Nephron (organoid): ENCODE measurements at regions not wholly inside any gene's neighbourhood (a gene's known extent, or its start where the extent isn't known, plus 50 kb on each side); places are given as distances from the start of the nearest gene placed in this dataset.

Experiments
- H3K27ac Mint-ChIP-seq, 3 experiments: 2 replicates each; pipeline ENCODE4 v1.8.0; 2020; ENCODE audit warnings: mixed read lengths in 3 of 3, mild to moderate bottlenecking in 2 of 3, moderate library complexity in 1 of 3
- H3K27me3 Mint-ChIP-seq: 2 replicates; pipeline ENCODE4 v1.8.0; 2021; ENCODE audit warnings: low read depth, mild to moderate bottlenecking, moderate library complexity, mixed read lengths
- H3K36me3 Mint-ChIP-seq: 2 replicates; pipeline ENCODE4 v1.8.0; 2020; ENCODE audit warnings: low read depth, mixed read lengths
- H3K4me1 Mint-ChIP-seq: 2 replicates; pipeline ENCODE4 v1.8.0; 2020; ENCODE audit warnings: mixed read lengths
- H3K4me3 Mint-ChIP-seq, 3 experiments: 2 replicates each; pipeline ENCODE4 v1.8.0; 2020; ENCODE audit warnings: mild to moderate bottlenecking in 3 of 3, mixed read lengths in 3 of 3, moderate library complexity in 2 of 3
- H3K9me3 Mint-ChIP-seq: 2 replicates; pipeline ENCODE4 v1.8.0; 2020; ENCODE audit warnings: mixed read lengths
- TF ChIP-seq, protein P1 (sequence below), 3 experiments: fragments of 200-600 bp; sonication (generic); IDR thresholded peaks; one replicate each; pipeline ENCODE4 v1.5.0; 2021; ENCODE audit warnings: antibody characterized with exemption in 3 of 3; ENCODE audit not compliant: unreplicated experiment in 3 of 3

DNA sequence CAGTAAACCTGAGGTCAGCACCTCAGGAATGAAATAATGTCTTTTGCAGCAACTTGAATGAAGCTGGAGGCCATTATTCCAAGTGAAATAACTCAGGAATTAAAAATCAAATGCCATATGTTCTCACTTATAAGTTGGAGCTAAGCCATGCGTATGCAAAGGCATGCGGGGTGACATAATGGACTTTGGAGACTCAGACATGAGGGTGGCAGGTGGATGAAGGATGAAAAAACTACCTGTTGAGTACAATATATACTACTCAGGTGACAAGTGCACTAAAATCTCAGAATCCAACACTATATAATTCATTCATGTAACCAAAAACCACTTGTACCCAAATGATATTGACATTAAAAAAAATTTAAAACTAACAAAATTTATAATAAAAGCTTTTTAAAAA lies 1416.9 kb downstream of the UQCRFS1 start:
- Mint-ChIP-seq H3K36me3 (peaks cover 29% of the 10 kb centered on the region), H3K27me3 (no peaks in the 10 kb centered on the region), H3K4me3 (peak overlapping the region; percentile 62 to 73 (median 66)), H3K9me3 (no peaks in the 10 kb centered on the region), H3K27ac (no peak overlapping the region), H3K4me1 (peaks cover 20% of the 10 kb centered on the region)
- TF ChIP-seq, protein P1, sequence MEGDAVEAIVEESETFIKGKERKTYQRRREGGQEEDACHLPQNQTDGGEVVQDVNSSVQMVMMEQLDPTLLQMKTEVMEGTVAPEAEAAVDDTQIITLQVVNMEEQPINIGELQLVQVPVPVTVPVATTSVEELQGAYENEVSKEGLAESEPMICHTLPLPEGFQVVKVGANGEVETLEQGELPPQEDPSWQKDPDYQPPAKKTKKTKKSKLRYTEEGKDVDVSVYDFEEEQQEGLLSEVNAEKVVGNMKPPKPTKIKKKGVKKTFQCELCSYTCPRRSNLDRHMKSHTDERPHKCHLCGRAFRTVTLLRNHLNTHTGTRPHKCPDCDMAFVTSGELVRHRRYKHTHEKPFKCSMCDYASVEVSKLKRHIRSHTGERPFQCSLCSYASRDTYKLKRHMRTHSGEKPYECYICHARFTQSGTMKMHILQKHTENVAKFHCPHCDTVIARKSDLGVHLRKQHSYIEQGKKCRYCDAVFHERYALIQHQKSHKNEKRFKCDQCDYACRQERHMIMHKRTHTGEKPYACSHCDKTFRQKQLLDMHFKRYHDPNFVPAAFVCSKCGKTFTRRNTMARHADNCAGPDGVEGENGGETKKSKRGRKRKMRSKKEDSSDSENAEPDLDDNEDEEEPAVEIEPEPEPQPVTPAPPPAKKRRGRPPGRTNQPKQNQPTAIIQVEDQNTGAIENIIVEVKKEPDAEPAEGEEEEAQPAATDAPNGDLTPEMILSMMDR (IDR thresholded peaks at IDR 0.05; ENCODE audit: unreplicated experiment in 3 of 3) = no peak

DNA sequence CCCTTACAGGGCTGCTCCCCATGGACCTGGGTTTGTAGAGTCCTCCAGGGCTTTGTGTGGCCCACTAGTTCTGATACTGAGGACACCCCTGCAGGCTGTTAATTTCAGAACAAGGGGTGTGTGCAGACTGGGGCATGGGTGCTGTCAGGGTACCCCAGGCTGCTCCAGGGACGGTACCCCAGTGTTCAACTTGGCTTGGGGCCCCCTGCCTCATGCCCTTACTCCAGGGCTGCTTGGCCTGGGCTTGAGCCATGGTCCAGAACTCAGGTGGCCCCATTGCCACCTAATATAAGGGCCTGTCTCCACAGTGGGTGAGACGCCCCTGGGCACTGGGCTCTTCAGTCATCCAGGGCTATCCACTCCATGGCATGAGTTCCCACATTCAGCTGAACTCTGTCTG lies 1417.6 kb downstream of the UQCRFS1 start:
- Mint-ChIP-seq H3K27ac (no peak overlapping the region), H3K4me1 (peaks cover 20% of the 10 kb centered on the region), H3K36me3 (peaks cover 29% of the 10 kb centered on the region), H3K4me3 (peak overlapping the region; percentile 62 to 73 (median 66)), H3K9me3 (peaks cover 4% of the 10 kb centered on the region), H3K27me3 (no peaks in the 10 kb centered on the region)
- TF ChIP-seq, protein P1 (IDR thresholded peaks at IDR 0.05; ENCODE audit: unreplicated experiment in 3 of 3) = no peak

GRCh38 chr19:27794494-27795042 lies 1418.4 kb downstream of the UQCRFS1 start:
- Mint-ChIP-seq H3K4me1 (peaks cover 20% of the 10 kb centered on the region), H3K27me3 (no peaks in the 10 kb centered on the region), H3K9me3 (peaks cover 4% of the 10 kb centered on the region), H3K27ac (peak overlapping the region in 1 of 3 experiments; percentile 90), H3K36me3 (peaks cover 26% of the 10 kb centered on the region), H3K4me3 (peak overlapping the region; percentile 92 to 95 (median 93))
- TF ChIP-seq, protein P1 (IDR thresholded peaks at IDR 0.05; ENCODE audit: unreplicated experiment in 3 of 3) = no peak

DNA sequence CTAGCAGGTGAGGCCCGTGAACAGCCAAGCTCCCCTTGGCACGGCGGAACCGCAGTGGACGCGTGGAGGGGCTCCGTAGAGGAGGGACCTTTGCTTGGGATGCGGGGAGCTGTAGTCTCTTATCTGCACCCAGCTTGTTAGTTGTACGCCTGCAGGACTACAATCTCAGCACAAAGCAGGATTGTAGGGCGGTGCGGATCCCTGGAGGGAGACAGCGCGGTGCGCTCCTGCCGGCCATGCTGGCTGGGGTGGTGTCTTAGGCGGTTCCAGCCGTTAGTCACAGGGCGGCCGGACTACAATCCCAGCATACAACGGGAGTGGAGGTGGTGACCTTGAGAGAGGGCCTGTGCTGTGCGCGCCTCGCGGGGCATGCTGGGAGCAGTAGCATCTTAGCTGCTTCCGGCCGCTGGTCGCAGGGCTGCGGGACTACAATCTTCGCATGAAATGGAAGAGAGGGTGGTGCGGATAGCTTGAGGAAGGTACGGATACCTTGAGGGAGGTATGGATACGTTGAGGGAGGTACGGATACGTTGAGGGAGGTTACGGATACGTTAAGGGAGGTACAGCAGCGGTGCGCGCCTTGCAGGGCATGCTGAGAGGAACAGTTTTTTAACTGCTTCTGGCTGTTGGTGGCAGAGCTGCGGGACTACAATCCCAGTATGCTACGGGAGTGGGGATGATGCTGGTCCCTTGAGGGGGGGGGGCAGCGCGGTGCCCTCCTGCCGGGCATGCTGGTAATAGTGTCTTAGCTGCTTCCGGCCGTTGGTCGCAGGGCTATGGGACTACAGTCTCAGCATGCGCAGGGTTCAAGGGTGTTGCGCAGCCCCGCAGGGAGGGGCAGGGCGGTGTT lies 1419.1 kb downstream of the UQCRFS1 start:
- H3K36me3 Mint-ChIP-seq = peaks cover 24% of the 10 kb centered on the region
- no peaks in the 10 kb centered on the region for H3K27me3 Mint-ChIP-seq
- peak overlapping the region; percentile 65 to 90 (median 77) for H3K27ac Mint-ChIP-seq
- TF ChIP-seq, protein P1 (IDR thresholded peaks at IDR 0.05; ENCODE audit: unreplicated experiment in 3 of 3) = no peak
- peaks cover 20% of the 10 kb centered on the region for H3K4me1 Mint-ChIP-seq
- peaks cover 6% of the 10 kb centered on the region for H3K9me3 Mint-ChIP-seq
- H3K4me3 Mint-ChIP-seq = peak overlapping the region; percentile 92 to 95 (median 93)

GRCh38 chr19:27793128-27793643 lies 1419.8 kb downstream of the UQCRFS1 start:
- no peaks in the 10 kb centered on the region for H3K27me3 Mint-ChIP-seq
- peaks cover 27% of the 10 kb centered on the region for H3K36me3 Mint-ChIP-seq
- TF ChIP-seq, protein P1 (IDR thresholded peaks at IDR 0.05; ENCODE audit: unreplicated experiment in 3 of 3) = no peak
- peak overlapping the region; percentile 65 to 90 (median 77) for H3K27ac Mint-ChIP-seq
- H3K4me3 Mint-ChIP-seq = peak overlapping the region; percentile 92 to 95 (median 93)
- H3K9me3 Mint-ChIP-seq = peaks cover 11% of the 10 kb centered on the region
- H3K4me1 Mint-ChIP-seq = peaks cover 20% of the 10 kb centered on the region
